ACC112 (cell line): ENCODE measurements at regions not wholly inside any gene's neighbourhood (a gene's known extent, or its start where the extent isn't known, plus 50 kb on each side); places are given as distances from the start of the nearest gene placed in this dataset.

Source experiments
- H2AFZ ChIP-seq: fragments of 200-600 bp; sonication (generic); one replicate; pipeline ENCODE4 v1.6.0; 2017; ENCODE audit warnings: antibody characterized with exemption, low read length; ENCODE audit not compliant: unreplicated experiment
- H3K27ac ChIP-seq: fragments of 200-600 bp; sonication (generic); 2 replicates; pipeline ENCODE4 v1.5.1; 2014; ENCODE audit warnings: low read depth, mild to moderate bottlenecking, antibody characterized with exemption, low read length, moderate library complexity
- H3K27me3 ChIP-seq: fragments of 200-600 bp; sonication (generic); 2 replicates; pipeline ENCODE4 v1.6.1; 2014; ENCODE audit warnings: mild to moderate bottlenecking, antibody characterized with exemption, low read length, moderate library complexity, mixed read lengths; ENCODE audit not compliant: insufficient read depth
- H3K36me3 ChIP-seq: fragments of 200-600 bp; sonication (generic); 2 replicates; pipeline ENCODE4 v1.6.1; 2016; ENCODE audit warnings: mild to moderate bottlenecking, antibody characterized with exemption, low read length, moderate library complexity, mixed read lengths; ENCODE audit not compliant: insufficient read depth
- H3K4me1 ChIP-seq: fragments of 200-600 bp; sonication (generic); one replicate; pipeline ENCODE4 v1.6.1; 2016; ENCODE audit warnings: low read length, mixed read lengths; ENCODE audit not compliant: insufficient read depth, unreplicated experiment, control insufficient read depth
- H3K4me3 ChIP-seq: fragments of 200-600 bp; sonication (generic); 2 replicates; pipeline ENCODE4 v1.5.1; 2014; ENCODE audit warnings: mild to moderate bottlenecking, low read depth, low read length
- H3K79me2 ChIP-seq: fragments of 200-600 bp; sonication (generic); one replicate; pipeline ENCODE4 v1.6.0; 2016; ENCODE audit warnings: low read length; ENCODE audit not compliant: control insufficient read depth, unreplicated experiment, insufficient read depth

DNA sequence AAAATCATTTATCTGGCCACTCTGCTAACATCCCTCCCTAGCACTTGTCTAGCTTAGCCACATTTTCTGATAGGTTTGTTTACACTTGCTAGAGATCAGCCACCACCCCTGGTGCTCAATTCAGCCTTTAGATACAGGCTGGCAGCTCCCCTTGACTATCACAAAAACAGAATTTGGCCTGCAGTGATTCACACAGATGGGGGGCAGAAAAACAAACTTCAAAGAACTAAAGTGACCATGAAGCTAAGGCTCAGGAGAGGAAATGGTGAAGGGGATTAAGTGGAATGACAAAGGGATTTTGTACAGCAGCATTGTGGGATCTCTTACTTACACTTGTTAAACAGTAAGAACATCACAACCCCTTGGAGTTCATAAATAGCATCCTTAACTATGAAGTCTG lies 1718.0 kb upstream of the PCDH7 start:
- Histone ChIP-seq H3K27ac (no peak overlapping the region), H3K4me3 (no peak overlapping the region), H3K79me2 (no peaks in the 10 kb centered on the region), H2AFZ (no peak overlapping the region), H3K4me1 (no peaks in the 10 kb centered on the region), H3K27me3 (no peaks in the 10 kb centered on the region), H3K36me3 (no peaks in the 10 kb centered on the region)

DNA sequence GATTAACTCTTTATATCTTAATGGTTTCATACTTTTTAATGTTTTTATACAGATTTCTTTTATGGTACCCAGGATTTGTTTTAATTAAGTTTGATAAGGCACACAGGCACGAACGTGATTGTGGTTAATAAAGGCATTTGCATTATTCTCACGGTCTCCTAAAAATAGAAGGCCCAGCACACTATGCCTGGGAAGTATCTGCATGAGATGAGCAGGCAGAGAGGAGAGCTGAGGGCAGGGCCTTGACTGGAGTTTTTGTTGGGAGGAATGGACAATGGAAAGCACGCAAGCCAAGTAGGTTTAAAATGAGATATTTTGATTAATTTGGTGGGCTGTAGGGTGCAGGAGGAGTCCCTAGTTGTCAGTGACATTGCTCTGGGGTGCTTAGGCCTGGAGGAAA lies 1714.3 kb upstream of the PCDH7 start:
- Histone ChIP-seq H3K4me1 (no peaks in the 10 kb centered on the region), H3K4me3 (no peak overlapping the region), H2AFZ (no peak overlapping the region), H3K27ac (no peak overlapping the region), H3K36me3 (no peaks in the 10 kb centered on the region), H3K79me2 (no peaks in the 10 kb centered on the region), H3K27me3 (no peaks in the 10 kb centered on the region)

DNA sequence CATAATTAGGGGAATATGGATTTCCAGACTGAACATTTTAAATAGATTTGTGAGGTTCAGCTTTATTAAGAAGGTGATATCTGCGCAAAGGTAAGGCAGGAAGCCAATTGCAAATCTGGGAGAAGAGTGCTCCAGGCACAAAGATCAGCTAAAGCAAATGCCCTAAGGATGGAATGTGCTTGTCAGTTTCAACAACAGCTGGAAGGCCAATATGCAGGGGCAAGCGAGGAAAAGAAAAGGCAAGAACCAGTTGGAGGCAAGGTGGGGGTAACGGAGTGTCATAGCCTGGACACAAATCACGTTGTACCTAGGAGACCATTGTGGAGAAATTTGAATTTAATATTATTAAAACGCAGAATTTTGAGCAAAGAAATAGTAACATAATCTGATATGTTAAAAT lies 1710.3 kb upstream of the PCDH7 start:
- Histone ChIP-seq H3K4me1 (no peaks in the 10 kb centered on the region), H3K79me2 (no peaks in the 10 kb centered on the region), H3K4me3 (no peak overlapping the region), H3K27ac (no peak overlapping the region), H2AFZ (no peak overlapping the region), H3K36me3 (no peaks in the 10 kb centered on the region), H3K27me3 (no peaks in the 10 kb centered on the region)

DNA sequence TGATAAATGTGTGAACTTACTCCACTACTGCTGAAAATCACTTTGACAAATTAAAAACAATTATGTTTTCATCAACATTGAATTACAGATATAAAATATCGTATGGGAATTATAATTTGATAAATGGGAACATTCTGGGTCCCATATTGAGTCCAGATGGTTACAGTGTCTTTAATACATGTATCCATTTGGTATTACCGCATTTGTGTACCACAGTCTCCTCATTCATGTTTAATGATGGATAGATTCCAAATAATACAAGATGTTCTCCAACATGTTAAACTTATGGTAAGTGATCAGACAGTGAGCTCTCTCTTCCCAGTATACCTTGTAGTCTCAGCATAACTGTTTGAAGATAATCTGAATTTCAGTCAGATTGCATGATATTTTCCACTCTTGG lies 1706.8 kb upstream of the PCDH7 start:
- Histone ChIP-seq H3K79me2 (no peaks in the 10 kb centered on the region), H3K27ac (no peak overlapping the region), H2AFZ (no peak overlapping the region), H3K27me3 (no peaks in the 10 kb centered on the region), H3K4me1 (no peaks in the 10 kb centered on the region), H3K4me3 (no peak overlapping the region), H3K36me3 (no peaks in the 10 kb centered on the region)

DNA sequence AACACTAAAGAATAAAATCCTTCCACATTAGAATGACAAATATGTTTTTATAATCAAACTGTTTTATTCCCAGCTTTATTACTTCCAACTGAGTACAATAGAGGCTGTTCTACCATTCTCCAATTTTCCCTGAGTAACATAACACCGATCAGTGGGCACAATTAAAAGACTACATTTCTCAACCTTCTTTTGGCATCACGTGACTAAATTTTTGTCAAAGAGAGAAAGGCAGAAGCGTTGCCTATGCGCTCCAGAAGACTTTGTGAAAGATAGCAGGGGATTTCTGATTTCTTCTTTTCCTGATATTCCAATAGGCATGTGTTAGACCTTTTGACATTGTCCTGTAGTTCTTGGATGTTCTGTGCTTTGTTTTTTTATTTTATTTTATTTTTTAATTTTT lies 1705.6 kb upstream of the PCDH7 start:
- H3K4me3 ChIP-seq: no peak overlapping the region
- no peaks in the 10 kb centered on the region for H3K27me3 ChIP-seq
- no peaks in the 10 kb centered on the region for H3K4me1 ChIP-seq
- no peaks in the 10 kb centered on the region for H3K79me2 ChIP-seq
- no peaks in the 10 kb centered on the region for H3K36me3 ChIP-seq
- H2AFZ ChIP-seq: no peak overlapping the region
- no peak overlapping the region for H3K27ac ChIP-seq

DNA sequence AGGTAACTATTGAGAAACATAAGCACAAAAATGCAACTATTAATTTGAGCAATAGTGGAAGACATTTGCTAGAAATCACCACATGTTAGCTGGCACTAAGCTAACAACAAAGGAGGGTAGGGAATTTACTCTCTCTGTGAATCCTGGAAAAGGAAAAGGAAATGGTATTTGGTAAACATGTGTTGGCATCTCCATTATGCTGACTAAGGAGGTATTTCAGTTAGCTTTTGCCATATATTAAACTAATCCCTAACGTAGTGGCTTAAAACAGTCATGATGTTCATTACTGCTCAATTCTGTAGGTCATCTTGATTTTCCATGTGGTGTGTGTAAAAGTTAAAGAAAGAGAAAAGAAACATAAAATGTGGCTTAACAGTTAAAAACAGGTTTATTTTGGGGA lies 1686.5 kb upstream of the PCDH7 start:
- H3K4me3 ChIP-seq: no peak overlapping the region
- no peak overlapping the region for H3K27ac ChIP-seq
- H3K79me2 ChIP-seq: no peaks in the 10 kb centered on the region
- no peaks in the 10 kb centered on the region for H3K36me3 ChIP-seq
- H2AFZ ChIP-seq: no peak overlapping the region
- no peaks in the 10 kb centered on the region for H3K4me1 ChIP-seq
- H3K27me3 ChIP-seq: no peaks in the 10 kb centered on the region

DNA sequence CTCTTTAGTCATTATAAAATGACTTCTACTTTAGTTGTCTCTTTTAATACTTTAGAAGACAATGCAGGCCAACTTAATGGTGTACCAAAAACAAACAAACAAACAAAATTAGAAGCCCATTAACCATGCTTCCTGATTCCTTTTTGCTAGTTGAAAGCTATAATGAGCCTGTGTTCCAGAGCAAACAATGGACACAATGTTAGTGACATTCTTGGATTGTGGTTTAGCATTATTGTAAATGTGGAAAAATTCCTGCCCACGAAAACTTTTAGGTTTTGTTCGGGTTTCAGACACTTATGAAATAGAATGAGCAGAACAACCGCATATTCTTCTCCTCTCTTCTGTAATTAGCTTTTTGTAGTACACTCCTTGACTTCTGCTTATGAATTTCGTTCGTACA lies 1682.7 kb upstream of the PCDH7 start:
- no peaks in the 10 kb centered on the region for H3K36me3 ChIP-seq
- H2AFZ ChIP-seq: no peak overlapping the region
- no peaks in the 10 kb centered on the region for H3K27me3 ChIP-seq
- H3K79me2 ChIP-seq: no peaks in the 10 kb centered on the region
- H3K4me1 ChIP-seq: no peaks in the 10 kb centered on the region
- no peak overlapping the region for H3K27ac ChIP-seq
- H3K4me3 ChIP-seq: no peak overlapping the region

DNA sequence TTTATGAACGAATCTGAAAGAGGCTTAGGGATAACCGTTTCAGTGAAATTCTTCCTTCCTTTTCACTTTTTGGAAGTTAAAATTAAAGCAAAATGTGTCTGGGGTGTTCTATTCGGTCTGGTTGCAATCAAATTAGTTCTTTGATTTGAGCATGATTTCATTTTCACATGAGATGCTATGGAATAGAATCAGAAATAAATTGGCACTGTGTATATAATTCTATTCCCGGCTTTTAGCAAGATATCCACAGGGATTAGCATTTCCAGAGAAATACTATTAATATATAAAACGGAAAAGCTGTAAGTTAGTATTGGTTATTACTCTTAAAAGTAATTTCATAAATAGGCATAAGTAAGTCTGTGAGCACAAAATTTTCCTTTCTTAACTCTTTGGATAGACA lies 1676.8 kb upstream of the PCDH7 start:
- H2AFZ ChIP-seq: no peak overlapping the region
- H3K27me3 ChIP-seq: no peaks in the 10 kb centered on the region
- no peaks in the 10 kb centered on the region for H3K36me3 ChIP-seq
- no peak overlapping the region for H3K4me3 ChIP-seq
- no peaks in the 10 kb centered on the region for H3K79me2 ChIP-seq
- H3K4me1 ChIP-seq: peaks cover 14% of the 10 kb centered on the region
- H3K27ac ChIP-seq: no peak overlapping the region

DNA sequence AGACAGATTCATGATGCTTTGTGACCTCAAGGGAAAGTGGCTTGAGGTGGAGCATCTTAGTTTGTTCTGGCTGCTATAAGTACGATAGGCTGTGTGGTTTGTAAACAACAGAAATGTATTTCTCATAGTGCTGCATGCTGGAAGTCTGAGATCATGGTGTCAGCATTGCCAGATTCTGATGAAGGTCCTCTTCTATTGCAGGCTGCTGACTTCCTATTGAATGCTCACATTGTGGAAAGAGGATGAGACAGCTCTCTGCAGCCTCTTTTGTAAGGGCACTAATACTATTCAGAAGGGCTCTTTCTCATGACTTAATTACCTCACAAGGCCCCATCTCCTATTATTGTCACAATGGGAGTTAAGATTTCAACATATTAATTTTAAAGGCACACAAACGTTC lies 1674.0 kb upstream of the PCDH7 start:
- Histone ChIP-seq H3K4me1 (peaks cover 17% of the 10 kb centered on the region), H3K27me3 (no peaks in the 10 kb centered on the region), H3K36me3 (no peaks in the 10 kb centered on the region), H2AFZ (peak overlapping the region; percentile 52), H3K27ac (peak overlapping the region; percentile 81), H3K79me2 (no peaks in the 10 kb centered on the region), H3K4me3 (no peak overlapping the region)

DNA sequence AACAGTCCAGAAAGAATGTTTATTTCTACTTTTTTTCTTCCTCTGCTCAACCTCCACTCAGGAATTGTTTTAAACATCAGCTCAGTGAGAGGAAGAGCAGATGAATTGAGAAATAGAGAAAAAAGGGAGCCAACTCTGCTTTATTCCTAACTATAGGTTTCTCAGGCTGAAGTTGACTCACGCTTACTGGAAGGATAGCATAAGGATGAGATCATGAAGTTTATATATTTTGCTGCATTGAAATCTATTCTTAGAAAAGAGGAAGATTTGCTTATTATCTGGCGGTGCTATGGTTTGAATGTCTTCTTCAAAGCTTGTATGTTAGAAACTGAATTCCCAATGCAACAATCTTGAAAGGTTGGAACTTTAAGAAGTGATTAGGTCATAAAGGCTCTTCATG lies 1673.4 kb upstream of the PCDH7 start:
- no peaks in the 10 kb centered on the region for H3K27me3 ChIP-seq
- no peaks in the 10 kb centered on the region for H3K36me3 ChIP-seq
- peak overlapping the region; percentile 81 for H3K27ac ChIP-seq
- peaks cover 20% of the 10 kb centered on the region for H3K4me1 ChIP-seq
- H3K79me2 ChIP-seq: no peaks in the 10 kb centered on the region
- H3K4me3 ChIP-seq: no peak overlapping the region; the same call in 1 of the 2 replicates
- peak overlapping the region; percentile 64 for H2AFZ ChIP-seq

DNA sequence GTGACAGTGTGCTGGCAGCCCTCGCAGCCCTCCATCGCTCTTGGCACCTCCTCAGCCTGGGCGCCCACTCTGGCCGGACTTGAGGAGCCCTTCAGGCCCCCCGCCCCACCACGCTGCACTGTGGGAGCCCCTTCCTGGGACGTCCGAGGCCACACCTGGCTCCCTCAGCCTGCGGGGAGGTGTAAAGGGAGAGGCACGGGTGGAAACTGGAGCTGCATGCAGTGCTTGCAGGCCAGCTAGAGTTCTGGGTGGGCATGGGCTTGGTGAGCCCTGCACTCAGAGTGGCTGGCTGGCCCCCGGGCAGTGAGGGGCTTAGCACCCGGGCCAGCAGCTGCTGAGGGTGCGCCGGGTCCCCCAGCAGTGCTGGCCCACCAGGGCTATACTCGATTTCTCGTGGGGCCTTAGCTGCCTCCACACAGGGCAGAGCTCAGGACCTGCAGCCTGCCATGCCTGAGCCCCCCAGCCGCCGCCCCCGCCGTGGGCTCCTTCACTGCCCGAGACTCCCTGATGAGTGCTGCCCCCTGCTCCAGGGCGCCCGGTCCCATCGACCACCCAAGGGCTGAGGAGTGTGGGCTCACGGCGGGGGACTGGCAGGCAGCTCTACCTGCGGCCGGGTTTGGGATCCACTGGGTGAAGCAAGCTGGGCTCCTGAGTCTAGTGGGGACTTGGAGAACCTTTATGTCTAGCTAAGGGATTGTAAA lies 1672.7 kb upstream of the PCDH7 start:
- Histone ChIP-seq H3K4me3 (no peak overlapping the region), H3K4me1 (peaks cover 20% of the 10 kb centered on the region), H2AFZ (no peak overlapping the region), H3K27me3 (no peaks in the 10 kb centered on the region), H3K79me2 (no peaks in the 10 kb centered on the region), H3K27ac (peak overlapping the region; percentile 81; the same call in 1 of the 2 replicates), H3K36me3 (no peaks in the 10 kb centered on the region)
